SKM-1 treated with dmso at 0.1 percent for 144 hours (cell line): ENCODE measurements at regions not wholly inside any gene's neighbourhood (a gene's known extent, or its start where the extent isn't known, plus 50 kb on each side); places are given as distances from the start of the nearest gene placed in this dataset.

Experiments
- DNase-seq: peaks from one replicate; lab custom pipeline; 2025; ENCODE audit not compliant: unreplicated experiment; lab: John Stamatoyannopoulos, UW

GRCh38 chr4:110953191-110953590 is 330.3 kb upstream of the PITX2 start:
- no peak for DNase-seq

- DNase-seq, result no peak
Measured at GRCh38 chr4:110953898-110954297, 331.0 kb upstream of the PITX2 start.

GRCh38 chr4:110955748-110956147 is 332.9 kb upstream of the PITX2 start:
- DNase-seq, result no peak

DNA sequence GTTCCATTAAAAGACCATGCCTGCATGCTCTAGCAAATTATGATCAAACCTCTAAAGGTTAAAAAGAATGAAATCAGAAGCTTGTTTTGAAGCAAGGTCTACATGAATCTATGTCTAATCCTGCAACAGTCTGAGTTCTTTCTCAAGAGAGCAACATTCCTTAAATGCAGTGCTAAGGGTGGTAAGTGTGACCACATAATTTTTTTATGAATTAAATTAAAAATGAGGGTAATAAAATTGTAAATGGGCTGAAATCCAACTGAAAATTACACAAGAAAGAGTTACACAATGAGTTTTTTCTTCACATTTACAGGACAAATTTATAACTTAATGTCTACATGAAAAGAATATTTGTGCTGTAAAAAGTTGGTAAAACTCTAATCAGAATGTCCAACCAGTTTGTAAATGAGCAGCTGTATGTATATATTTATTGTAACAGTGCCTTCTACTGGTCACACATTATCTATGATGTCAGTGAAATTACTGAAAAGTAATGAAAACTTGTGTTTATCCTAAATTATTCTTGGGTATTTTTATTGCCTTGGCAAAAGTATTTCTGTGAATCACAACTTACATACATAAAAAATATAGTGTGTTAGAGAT is 336.3 kb upstream of the PITX2 start:
- DNase-seq, result no peak

DNA sequence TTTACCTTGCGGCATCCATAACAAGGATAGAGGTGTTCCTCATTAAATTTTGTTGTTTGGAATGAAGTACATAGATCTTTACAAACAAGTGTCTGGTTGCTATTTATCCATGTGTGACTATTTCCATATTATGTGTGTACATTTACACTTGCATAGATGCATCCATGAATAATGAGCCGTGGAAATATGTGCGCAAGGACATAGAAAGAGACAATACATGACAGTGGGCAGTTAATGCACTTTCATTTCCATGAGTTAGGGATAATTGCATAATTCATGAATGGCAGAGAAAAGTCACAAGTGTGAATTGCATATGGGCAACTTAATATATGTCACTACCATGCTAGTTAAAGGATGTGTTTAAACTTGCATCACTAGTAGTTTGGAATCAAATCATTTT is 338.2 kb upstream of the PITX2 start:
- DNase-seq, result no peak

- no peak for DNase-seq
Measured at GRCh38 chr4:110962616-110963015, 339.7 kb upstream of the PITX2 start.

- DNase-seq, result no peak
Measured at GRCh38 chr4:110963662-110964280, 340.9 kb upstream of the PITX2 start.

- no peak for DNase-seq
Measured at GRCh38 chr4:110967936-110968335, 345.1 kb upstream of the PITX2 start.

- peak; percentile 77 for DNase-seq
Measured at GRCh38 chr4:110970642-110971041, 347.8 kb upstream of the PITX2 start.

- DNase-seq, result no peak
Measured at GRCh38 chr4:110975338-110975737, 352.5 kb upstream of the PITX2 start.

GRCh38 chr4:110977554-110977953 is 354.7 kb upstream of the PITX2 start:
- no peak for DNase-seq

- no peak for DNase-seq
Measured at GRCh38 chr4:110978761-110979160, 355.9 kb upstream of the PITX2 start.

DNA sequence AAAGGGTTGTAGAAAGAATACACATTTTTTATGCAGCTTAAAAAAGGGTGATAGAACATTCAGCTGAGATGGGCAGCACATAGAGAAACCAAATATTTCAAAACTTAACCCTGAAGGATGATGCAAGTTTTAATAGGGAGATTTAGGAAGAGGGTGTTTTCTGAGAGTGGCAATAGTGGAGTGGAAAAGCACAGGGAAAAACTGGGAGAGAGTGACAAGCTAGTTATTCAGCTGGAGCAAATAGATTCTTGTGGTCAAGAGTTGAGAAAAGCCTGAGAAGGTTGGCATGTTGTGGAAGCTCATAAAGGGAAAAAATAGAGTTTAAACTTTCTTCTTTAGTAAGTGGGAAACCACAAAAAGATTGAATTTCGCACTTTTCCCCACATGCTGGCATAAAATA is 359.6 kb upstream of the PITX2 start:
- DNase-seq, result no peak

DNA sequence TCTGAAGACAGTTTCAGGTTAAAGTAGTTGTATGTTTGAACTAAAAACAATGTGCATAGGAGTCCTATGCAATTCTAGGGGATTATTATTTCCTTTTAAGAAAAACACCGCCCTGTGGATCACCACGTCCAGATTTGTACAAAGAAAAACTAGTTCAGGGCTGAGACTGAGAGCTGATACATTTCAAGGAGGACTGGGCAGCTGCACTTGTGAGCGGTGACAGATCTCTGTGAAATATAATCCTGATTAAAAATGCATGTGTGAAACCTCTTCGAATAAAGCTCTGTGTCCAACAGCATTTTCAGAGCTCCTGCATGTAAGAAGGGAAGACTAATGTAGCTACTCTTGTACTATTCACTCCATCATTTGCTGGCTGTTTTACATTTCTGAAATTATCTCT is 365.8 kb upstream of the PITX2 start:
- DNase-seq, result no peak

- no peak for DNase-seq
Measured at GRCh38 chr4:110989125-110989524, 366.2 kb upstream of the PITX2 start.

DNA sequence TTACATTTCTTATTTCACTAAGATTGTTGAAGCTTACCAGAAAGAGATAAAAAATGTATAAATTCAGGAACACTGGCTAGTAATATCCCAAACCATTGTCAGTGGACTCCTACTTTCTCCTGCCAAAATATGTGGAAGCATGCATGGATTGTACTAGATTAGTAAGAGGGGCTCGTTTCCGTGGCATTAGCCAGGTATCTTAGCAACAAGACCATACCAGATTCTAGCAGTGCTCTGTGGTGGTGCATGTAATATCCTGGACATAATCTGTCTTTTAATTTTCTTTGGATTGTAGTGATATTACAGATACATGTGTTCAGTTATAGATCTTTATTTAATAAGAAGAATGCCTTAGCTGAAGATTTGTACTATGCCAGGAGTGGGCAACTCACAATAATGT is 371.9 kb upstream of the PITX2 start:
- no peak for DNase-seq

GRCh38 chr4:110998320-110998719 is 375.4 kb upstream of the PITX2 start:
- no peak for DNase-seq

GRCh38 chr4:111011458-111011857 is 388.6 kb upstream of the PITX2 start:
- no peak for DNase-seq

DNA sequence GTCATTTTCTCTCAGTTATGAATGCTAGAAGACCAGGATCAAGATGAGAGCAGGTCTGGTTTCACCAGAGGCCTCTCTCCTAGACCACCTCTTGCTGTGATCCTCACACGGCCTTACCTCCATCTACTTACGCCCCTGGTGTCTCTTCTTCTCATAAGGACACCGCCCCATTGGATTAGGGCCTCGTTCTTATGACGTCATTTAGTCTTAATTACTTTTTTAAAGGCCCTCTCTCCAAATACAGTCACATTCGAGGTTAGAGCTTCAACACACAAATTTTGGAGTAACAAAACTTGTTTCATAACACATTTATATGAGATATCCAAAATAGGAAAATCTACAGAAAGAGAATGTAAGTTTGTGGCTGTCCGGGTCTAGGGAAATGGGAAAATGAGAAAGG is 391.0 kb upstream of the PITX2 start:
- DNase-seq, result no peak

- no peak for DNase-seq
Measured at GRCh38 chr4:111014537-111014936, 391.7 kb upstream of the PITX2 start.

DNA sequence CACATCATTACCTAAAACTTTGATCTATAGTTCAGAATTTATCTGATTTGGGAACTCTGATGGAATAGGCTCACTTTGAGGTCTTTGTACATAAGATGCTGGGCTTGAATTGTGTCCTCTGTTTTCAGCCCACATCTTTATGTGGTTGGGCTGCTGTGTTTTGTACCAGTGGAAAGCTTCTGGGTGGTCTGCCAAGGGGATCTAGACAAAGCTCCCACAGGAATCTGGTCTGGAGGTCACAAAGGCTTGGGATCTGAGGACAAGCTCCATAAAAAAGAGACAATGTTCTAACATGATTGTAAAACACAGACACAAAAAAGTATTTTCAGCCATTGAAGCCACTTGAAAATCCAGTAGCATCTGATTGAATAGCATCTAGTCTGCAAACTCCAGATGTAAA is 393.5 kb upstream of the PITX2 start:
- DNase-seq, result no peak

DNA sequence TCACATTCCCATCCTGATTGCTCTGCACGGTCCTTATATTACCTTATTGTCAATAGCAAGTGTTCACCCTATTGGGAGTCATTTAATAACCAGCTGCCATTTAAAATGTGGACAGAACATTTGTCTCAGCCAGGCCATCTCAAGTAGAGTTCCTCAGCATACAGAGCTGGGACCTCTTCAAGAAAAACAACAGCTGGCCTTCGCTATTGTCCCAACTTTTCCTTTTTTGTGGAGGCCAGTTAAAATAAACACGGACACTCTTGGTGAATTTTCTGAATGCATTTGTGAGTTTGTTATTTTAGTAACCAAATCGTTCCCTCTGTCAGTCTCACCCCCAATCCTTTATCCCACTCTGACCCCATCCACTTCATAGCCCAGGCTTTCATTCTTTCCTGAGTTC is 395.3 kb upstream of the PITX2 start:
- DNase-seq, result no peak

- DNase-seq, result no peak
Measured at GRCh38 chr4:111020476-111020875, 397.6 kb upstream of the PITX2 start.
